Astrocyte (in vitro differentiated cells and primary cell): ENCODE measurements at regions not wholly inside any gene's neighbourhood (a gene's known extent, or its start where the extent isn't known, plus 50 kb on each side); places are given as distances from the start of the nearest gene placed in this dataset.

ENCODE experiments used
- DNase-seq: peaks from one replicate; pipeline ENCODE4 v3.0.0-alpha.2; 2010; ENCODE audit warnings: low read depth
- FAIRE-seq: peaks from 2 replicates; lab custom pipeline; 2011; peaks lifted over from hg19 to GRCh38; lab: Jason Lieb, UNC
- H2AFZ ChIP-seq: 2 replicates; pipeline ENCODE4 v1.6.0; 2012; ENCODE audit warnings: low read depth, low read length, inconsistent platforms
- H3K27ac ChIP-seq: 2 replicates; pipeline ENCODE4 v1.5.1; 2011; ENCODE audit warnings: low read depth, low read length, inconsistent platforms
- H3K27me3 ChIP-seq: 2 replicates; pipeline ENCODE4 v1.6.0; 2011; ENCODE audit warnings: low read length, inconsistent platforms; ENCODE audit not compliant: insufficient read depth
- H3K36me3 ChIP-seq: 2 replicates; pipeline ENCODE4 v1.5.1; 2011; ENCODE audit warnings: low read length, inconsistent platforms; ENCODE audit not compliant: insufficient read depth
- H3K4me1 ChIP-seq: 2 replicates; pipeline ENCODE4 v1.5.1; 2011; ENCODE audit warnings: low read length, inconsistent platforms; ENCODE audit not compliant: insufficient read depth
- H3K4me2 ChIP-seq: 2 replicates; pipeline ENCODE4 v1.6.0; 2012; ENCODE audit warnings: low read length, inconsistent platforms
- H3K4me3 ChIP-seq: 2 replicates; pipeline ENCODE4 v1.5.1; 2011; ENCODE audit warnings: low read depth, mild to moderate bottlenecking, low read length, inconsistent platforms; ENCODE audit not compliant: insufficient read depth
- H3K79me2 ChIP-seq: 2 replicates; pipeline ENCODE4 v1.6.0; 2012; ENCODE audit warnings: mild to moderate bottlenecking, low read length, inconsistent platforms; ENCODE audit not compliant: insufficient read depth
- H3K9ac ChIP-seq: 2 replicates; pipeline ENCODE4 v1.6.0; 2012; ENCODE audit warnings: mild to moderate bottlenecking, low read length, inconsistent platforms
- H3K9me3 ChIP-seq: 2 replicates; pipeline ENCODE4 v1.5.1; 2012; ENCODE audit warnings: low read depth, mild to moderate bottlenecking, low read length, inconsistent platforms; ENCODE audit not compliant: insufficient read depth
- H4K20me1 ChIP-seq: 2 replicates; pipeline ENCODE4 v1.6.0; 2012; ENCODE audit warnings: low read length, inconsistent platforms; ENCODE audit not compliant: insufficient read depth
- H3K27ac Mint-ChIP-seq: one replicate; pipeline ENCODE4 v1.8.0; 2021; ENCODE audit warnings: mild to moderate bottlenecking, mixed read lengths; ENCODE audit not compliant: unreplicated experiment
- H3K27me3 Mint-ChIP-seq: one replicate; pipeline ENCODE4 v1.8.0; 2021; ENCODE audit warnings: low read depth, mixed read lengths; ENCODE audit not compliant: unreplicated experiment
- H3K36me3 Mint-ChIP-seq: one replicate; pipeline ENCODE4 v1.8.0; 2021; ENCODE audit warnings: low read depth, mixed read lengths; ENCODE audit not compliant: unreplicated experiment
- H3K4me1 Mint-ChIP-seq: one replicate; pipeline ENCODE4 v1.8.0; 2021; ENCODE audit warnings: low read depth, mixed read lengths; ENCODE audit not compliant: unreplicated experiment
- H3K4me3 Mint-ChIP-seq: one replicate; pipeline ENCODE4 v1.8.0; 2021; ENCODE audit warnings: mild to moderate bottlenecking, moderate library complexity, mixed read lengths; ENCODE audit not compliant: unreplicated experiment
- H3K9me3 Mint-ChIP-seq: one replicate; pipeline ENCODE4 v1.8.0; 2021; ENCODE audit warnings: mild to moderate bottlenecking, mixed read lengths; ENCODE audit not compliant: unreplicated experiment
- EZH2 ChIP-seq: IDR thresholded peaks from 2 replicates; pipeline ENCODE4 v1.6.1; 2012; ENCODE audit warnings: mild to moderate bottlenecking, low read length, inconsistent platforms; ENCODE audit not compliant: insufficient read depth
- TF ChIP-seq, protein P1 (sequence below): IDR thresholded peaks from 2 replicates; pipeline ENCODE4 v1.5.1; 2011; ENCODE audit warnings: low read depth, mild to moderate bottlenecking, inconsistent platforms, low read length, moderate library complexity; ENCODE audit not compliant: insufficient read depth

DNA sequence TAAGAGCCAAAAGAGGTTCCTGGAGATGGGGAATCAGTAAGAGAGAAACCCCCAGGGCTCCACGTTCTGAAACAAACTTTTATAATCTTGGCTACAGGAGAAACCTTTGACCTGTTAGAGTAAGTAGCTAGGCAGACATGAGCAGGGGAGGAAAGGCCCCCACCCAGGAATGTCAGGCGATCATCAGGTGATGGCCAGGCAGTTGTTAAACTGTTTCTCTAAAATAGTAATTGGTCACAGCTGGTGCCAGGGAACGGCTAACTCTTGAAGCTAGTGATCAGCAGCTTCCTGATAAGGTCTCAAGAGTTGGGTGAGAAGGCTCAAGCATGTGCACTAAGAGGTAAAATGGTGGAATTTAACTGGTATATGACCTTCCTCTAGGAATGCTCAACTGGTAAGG, 263.8 kb downstream of the HDGFL1 start:
- Mint-ChIP-seq H3K4me3 (no peak overlapping the region), H3K9me3 (peaks cover 10% of the 10 kb centered on the region), H3K27me3 (no peaks in the 10 kb centered on the region), H3K36me3 (peaks cover 4% of the 10 kb centered on the region), H3K4me1 (peaks cover 17% of the 10 kb centered on the region), H3K27ac (no peak overlapping the region)
- H3K27me3 ChIP-seq, result no peaks in the 10 kb centered on the region
- TF ChIP-seq, protein P1, sequence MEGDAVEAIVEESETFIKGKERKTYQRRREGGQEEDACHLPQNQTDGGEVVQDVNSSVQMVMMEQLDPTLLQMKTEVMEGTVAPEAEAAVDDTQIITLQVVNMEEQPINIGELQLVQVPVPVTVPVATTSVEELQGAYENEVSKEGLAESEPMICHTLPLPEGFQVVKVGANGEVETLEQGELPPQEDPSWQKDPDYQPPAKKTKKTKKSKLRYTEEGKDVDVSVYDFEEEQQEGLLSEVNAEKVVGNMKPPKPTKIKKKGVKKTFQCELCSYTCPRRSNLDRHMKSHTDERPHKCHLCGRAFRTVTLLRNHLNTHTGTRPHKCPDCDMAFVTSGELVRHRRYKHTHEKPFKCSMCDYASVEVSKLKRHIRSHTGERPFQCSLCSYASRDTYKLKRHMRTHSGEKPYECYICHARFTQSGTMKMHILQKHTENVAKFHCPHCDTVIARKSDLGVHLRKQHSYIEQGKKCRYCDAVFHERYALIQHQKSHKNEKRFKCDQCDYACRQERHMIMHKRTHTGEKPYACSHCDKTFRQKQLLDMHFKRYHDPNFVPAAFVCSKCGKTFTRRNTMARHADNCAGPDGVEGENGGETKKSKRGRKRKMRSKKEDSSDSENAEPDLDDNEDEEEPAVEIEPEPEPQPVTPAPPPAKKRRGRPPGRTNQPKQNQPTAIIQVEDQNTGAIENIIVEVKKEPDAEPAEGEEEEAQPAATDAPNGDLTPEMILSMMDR, result no peak
- no peak for TF ChIP-seq EZH2
- DNase-seq (no peak), FAIRE-seq (no peak)
- H3K4me2 ChIP-seq, result no peak overlapping the region
- no peak overlapping the region for H3K27ac ChIP-seq
- no peak overlapping the region for H3K4me3 ChIP-seq
- H3K9me3 ChIP-seq, result no peaks in the 10 kb centered on the region
- H3K4me1 ChIP-seq, result peaks cover 6% of the 10 kb centered on the region
- no peak overlapping the region for H3K9ac ChIP-seq
- no peak overlapping the region for H2AFZ ChIP-seq
- no peaks in the 10 kb centered on the region for H3K79me2 ChIP-seq
- H4K20me1 ChIP-seq, result no peaks in the 10 kb centered on the region
- no peaks in the 10 kb centered on the region for H3K36me3 ChIP-seq

DNA sequence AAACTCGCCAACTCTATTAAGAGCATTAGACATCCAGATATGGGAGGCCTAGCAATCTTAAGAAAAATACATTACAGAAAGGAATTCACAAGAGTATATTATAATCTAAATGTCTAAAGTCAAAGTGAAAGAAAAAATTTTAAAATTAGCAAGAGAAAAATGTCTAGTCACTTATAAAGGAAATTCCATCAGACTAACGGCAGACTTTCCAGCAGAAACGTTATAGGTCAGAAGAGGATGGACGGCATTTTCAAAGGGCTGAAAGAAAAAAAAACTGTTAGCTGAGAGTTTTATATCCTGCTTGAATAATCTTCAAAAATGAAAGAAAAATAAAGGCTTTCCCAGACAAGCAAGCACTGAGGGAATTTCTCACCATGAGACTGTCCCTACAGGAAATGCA, 269.0 kb downstream of the HDGFL1 start:
- no peak for FAIRE-seq

DNA sequence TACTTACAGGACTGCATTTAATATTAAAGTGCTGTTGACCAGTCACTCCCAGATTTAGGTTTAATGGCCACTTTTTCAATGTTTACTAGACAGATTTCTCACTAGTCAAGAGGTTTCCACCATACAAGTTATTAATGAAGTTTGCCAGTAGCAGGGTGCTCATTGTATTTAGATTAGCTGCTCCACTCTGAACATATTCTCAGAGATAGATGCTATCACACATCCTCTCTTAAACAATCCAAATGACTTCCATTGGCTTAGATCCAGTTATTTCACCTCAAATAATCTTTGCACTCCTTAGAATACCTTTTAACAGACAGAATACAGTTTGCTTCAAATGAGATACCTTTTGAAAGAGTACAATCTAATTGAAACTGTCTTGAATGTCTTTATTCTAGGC, 276.1 kb downstream of the HDGFL1 start:
- Histone ChIP-seq H4K20me1 (no peaks in the 10 kb centered on the region), H3K36me3 (no peaks in the 10 kb centered on the region), H3K9me3 (no peaks in the 10 kb centered on the region), H3K27me3 (no peaks in the 10 kb centered on the region), H3K4me1 (no peaks in the 10 kb centered on the region), H3K9ac (no peak overlapping the region), H3K27ac (no peak overlapping the region), H2AFZ (no peak overlapping the region), H3K4me2 (no peak overlapping the region), H3K4me3 (no peak overlapping the region), H3K79me2 (no peaks in the 10 kb centered on the region)
- no peaks in the 10 kb centered on the region for H3K36me3 Mint-ChIP-seq
- no peak for TF ChIP-seq EZH2
- TF ChIP-seq, protein P1, result no peak
- H3K4me1 Mint-ChIP-seq, result no peaks in the 10 kb centered on the region
- H3K27me3 Mint-ChIP-seq, result no peaks in the 10 kb centered on the region
- DNase-seq, result no peak
- H3K9me3 Mint-ChIP-seq, result peaks cover 5% of the 10 kb centered on the region
- H3K27ac Mint-ChIP-seq, result no peak overlapping the region
- no peak overlapping the region for H3K4me3 Mint-ChIP-seq
- no peak for FAIRE-seq

More for the DNA sequence above, 269.0 kb downstream of the HDGFL1 start:
- H3K36me3 ChIP-seq, result no peaks in the 10 kb centered on the region
- H3K4me3 ChIP-seq, result no peak overlapping the region
- H3K27me3 ChIP-seq, result no peaks in the 10 kb centered on the region
- H3K9me3 Mint-ChIP-seq, result peaks cover 20% of the 10 kb centered on the region
- no peaks in the 10 kb centered on the region for H3K27me3 Mint-ChIP-seq
- no peak overlapping the region for H3K9ac ChIP-seq
- no peaks in the 10 kb centered on the region for H3K4me1 Mint-ChIP-seq
- no peak for DNase-seq
- H3K4me3 Mint-ChIP-seq, result no peak overlapping the region
- H3K4me1 ChIP-seq, result no peaks in the 10 kb centered on the region
- H3K27ac Mint-ChIP-seq, result no peak overlapping the region
- H3K27ac ChIP-seq, result no peak overlapping the region
- no peaks in the 10 kb centered on the region for H3K9me3 ChIP-seq
- no peaks in the 10 kb centered on the region for H4K20me1 ChIP-seq
- H3K79me2 ChIP-seq, result no peaks in the 10 kb centered on the region
- no peak for TF ChIP-seq EZH2
- no peak overlapping the region for H3K4me2 ChIP-seq
- no peak overlapping the region for H2AFZ ChIP-seq
- peaks cover 4% of the 10 kb centered on the region for H3K36me3 Mint-ChIP-seq
